ENCODE measurements at regions not wholly inside any gene's neighbourhood (a gene's known extent, or its start where the extent isn't known, plus 50 kb on each side); places are given as distances from the start of the nearest gene placed in this dataset.

DNA sequence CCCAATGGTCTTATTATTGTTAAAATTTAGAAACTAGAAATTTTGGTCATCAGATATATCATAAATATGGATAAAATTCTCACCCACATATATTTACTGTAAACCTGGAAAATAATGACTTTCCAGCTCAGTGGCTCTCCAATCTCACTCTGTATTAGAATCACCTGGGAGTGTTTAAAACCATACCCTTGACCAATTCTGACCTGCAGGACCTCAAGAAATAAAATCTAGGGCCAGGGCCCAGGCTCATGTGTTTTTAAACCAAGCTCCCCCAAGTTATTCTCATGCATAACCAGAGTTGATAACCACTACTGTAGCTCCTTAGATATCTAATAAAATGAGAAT is 372.1 kb downstream of the SHQ1 start:
- no peak overlapping the region for H4K91ac ChIP-seq (ENCODE audit: insufficient read length, low read depth, low read length)
- no peak overlapping the region for H3K27ac Mint-ChIP-seq
- H2AK5ac ChIP-seq (ENCODE audit: insufficient read length, low read length) = no peak overlapping the region
- no peak overlapping the region for H3K4ac ChIP-seq (ENCODE audit: low read depth, low read length)
- H3K9me3 ChIP-seq (ENCODE audit: control insufficient read depth, low read depth, low read length) = no peaks in the 10 kb centered on the region
- no peak overlapping the region for H4K8ac ChIP-seq (replicated peaks; ENCODE audit: insufficient read length, low read depth, low read length)
- H3K4me2 ChIP-seq (ENCODE audit: insufficient read depth, insufficient read length, low read length) = no peak overlapping the region
- H3K23me2 ChIP-seq (ENCODE audit: insufficient read length, low read depth, low read length, poor library complexity, severe bottlenecking) = no peaks in the 10 kb centered on the region
- H3K4me3 Mint-ChIP-seq = no peak overlapping the region
- H3K9me3 Mint-ChIP-seq = no peaks in the 10 kb centered on the region
- H3K79me2 ChIP-seq (ENCODE audit: insufficient read depth, low read length) = no peaks in the 10 kb centered on the region
- no peak overlapping the region for H3K56ac ChIP-seq (ENCODE audit: insufficient read length, low read depth, low read length)
- no peaks in the 10 kb centered on the region for H3K27me3 ChIP-seq (ENCODE audit: insufficient read depth, low read length)
- H3K9ac ChIP-seq (ENCODE audit: extremely low read depth, insufficient read length, low read length) = no peak overlapping the region
- no peak overlapping the region for H2BK12ac ChIP-seq (ENCODE audit: insufficient read length, low read depth, low read length)
- H3K23ac ChIP-seq (ENCODE audit: insufficient read length, low read depth, low read length) = no peak overlapping the region
- H2BK15ac ChIP-seq (ENCODE audit: low read depth, low read length) = no peak overlapping the region
- no peaks in the 10 kb centered on the region for H3K36me3 Mint-ChIP-seq (ENCODE audit: insufficient read depth in 1 of 3, low read depth in 3 of 3)
- no peak for DNase-seq
- TF ChIP-seq, protein P1, sequence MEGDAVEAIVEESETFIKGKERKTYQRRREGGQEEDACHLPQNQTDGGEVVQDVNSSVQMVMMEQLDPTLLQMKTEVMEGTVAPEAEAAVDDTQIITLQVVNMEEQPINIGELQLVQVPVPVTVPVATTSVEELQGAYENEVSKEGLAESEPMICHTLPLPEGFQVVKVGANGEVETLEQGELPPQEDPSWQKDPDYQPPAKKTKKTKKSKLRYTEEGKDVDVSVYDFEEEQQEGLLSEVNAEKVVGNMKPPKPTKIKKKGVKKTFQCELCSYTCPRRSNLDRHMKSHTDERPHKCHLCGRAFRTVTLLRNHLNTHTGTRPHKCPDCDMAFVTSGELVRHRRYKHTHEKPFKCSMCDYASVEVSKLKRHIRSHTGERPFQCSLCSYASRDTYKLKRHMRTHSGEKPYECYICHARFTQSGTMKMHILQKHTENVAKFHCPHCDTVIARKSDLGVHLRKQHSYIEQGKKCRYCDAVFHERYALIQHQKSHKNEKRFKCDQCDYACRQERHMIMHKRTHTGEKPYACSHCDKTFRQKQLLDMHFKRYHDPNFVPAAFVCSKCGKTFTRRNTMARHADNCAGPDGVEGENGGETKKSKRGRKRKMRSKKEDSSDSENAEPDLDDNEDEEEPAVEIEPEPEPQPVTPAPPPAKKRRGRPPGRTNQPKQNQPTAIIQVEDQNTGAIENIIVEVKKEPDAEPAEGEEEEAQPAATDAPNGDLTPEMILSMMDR (conservative IDR thresholded peaks at IDR 0.05) = no peak
- H3K27ac ChIP-seq (ENCODE audit: insufficient read length, low read depth, low read length) = no peak overlapping the region
- no peak overlapping the region for H3T11ph ChIP-seq (ENCODE audit: low read length)
- H3K79me1 ChIP-seq (ENCODE audit: insufficient read depth, low read depth, low read length, poor library complexity, severe bottlenecking) = no peaks in the 10 kb centered on the region
- no peak overlapping the region for H2BK20ac ChIP-seq (ENCODE audit: low read depth, low read length, poor library complexity, severe bottlenecking)
- no peak overlapping the region for H3K18ac ChIP-seq (ENCODE audit: insufficient read length, low read depth, low read length)
- H3K14ac ChIP-seq (ENCODE audit: insufficient read depth, low read length) = no peak overlapping the region
- H2AFZ ChIP-seq (ENCODE audit: low read length) = no peak overlapping the region
- no peaks in the 10 kb centered on the region for H3K4me1 ChIP-seq (ENCODE audit: insufficient read depth, low read length)
- H3K27me3 Mint-ChIP-seq (ENCODE audit: low read depth) = no peaks in the 10 kb centered on the region
- no peaks in the 10 kb centered on the region for H4K20me1 ChIP-seq (ENCODE audit: control insufficient read depth, insufficient read depth, insufficient read length)
- no peak overlapping the region for H2BK5ac ChIP-seq (ENCODE audit: insufficient read length, low read length)
- H3K4me1 Mint-ChIP-seq = peaks cover 5 to 6% of the 10 kb centered on the region in 2 experiments
- no peak overlapping the region for H4K5ac ChIP-seq (ENCODE audit: insufficient read length, low read depth, low read length)
- no peak overlapping the region for H2BK120ac ChIP-seq (ENCODE audit: low read depth, low read length, poor library complexity, severe bottlenecking)

Measured in H9 (cell line).